ENCODE measurements at regions not wholly inside any gene's neighbourhood (a gene's known extent, or its start where the extent isn't known, plus 50 kb on each side); places are given as distances from the start of the nearest gene placed in this dataset.

DNA sequence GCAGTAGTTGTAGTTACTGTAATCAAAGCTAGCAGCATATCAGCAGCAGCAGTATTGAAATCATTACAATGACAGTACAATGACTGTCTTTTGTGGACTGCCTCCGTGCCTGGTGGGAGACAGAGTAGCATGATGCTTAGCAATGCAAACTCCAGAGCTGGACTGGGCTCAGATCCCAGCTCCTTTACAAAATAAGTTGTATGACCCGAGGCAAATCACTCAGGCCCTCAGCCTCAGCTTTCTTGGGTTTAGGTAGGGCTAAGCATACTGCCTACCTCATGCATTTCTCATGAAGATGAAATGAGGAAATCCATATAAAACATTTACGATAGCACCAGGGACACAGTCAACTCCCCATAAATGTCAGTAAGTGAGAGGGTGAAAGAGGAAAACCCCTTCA, 170.7 kb downstream of the TTC32 start:
- TF ChIP-seq, protein P1, sequence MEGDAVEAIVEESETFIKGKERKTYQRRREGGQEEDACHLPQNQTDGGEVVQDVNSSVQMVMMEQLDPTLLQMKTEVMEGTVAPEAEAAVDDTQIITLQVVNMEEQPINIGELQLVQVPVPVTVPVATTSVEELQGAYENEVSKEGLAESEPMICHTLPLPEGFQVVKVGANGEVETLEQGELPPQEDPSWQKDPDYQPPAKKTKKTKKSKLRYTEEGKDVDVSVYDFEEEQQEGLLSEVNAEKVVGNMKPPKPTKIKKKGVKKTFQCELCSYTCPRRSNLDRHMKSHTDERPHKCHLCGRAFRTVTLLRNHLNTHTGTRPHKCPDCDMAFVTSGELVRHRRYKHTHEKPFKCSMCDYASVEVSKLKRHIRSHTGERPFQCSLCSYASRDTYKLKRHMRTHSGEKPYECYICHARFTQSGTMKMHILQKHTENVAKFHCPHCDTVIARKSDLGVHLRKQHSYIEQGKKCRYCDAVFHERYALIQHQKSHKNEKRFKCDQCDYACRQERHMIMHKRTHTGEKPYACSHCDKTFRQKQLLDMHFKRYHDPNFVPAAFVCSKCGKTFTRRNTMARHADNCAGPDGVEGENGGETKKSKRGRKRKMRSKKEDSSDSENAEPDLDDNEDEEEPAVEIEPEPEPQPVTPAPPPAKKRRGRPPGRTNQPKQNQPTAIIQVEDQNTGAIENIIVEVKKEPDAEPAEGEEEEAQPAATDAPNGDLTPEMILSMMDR (conservative IDR thresholded peaks at IDR 0.05; ENCODE audit: low read depth, low read length): no peak
- no peak for DNase-seq (ENCODE audit: low read depth)
- H3K4me3 ChIP-seq (ENCODE audit: low read length): no peak overlapping the region

DNA sequence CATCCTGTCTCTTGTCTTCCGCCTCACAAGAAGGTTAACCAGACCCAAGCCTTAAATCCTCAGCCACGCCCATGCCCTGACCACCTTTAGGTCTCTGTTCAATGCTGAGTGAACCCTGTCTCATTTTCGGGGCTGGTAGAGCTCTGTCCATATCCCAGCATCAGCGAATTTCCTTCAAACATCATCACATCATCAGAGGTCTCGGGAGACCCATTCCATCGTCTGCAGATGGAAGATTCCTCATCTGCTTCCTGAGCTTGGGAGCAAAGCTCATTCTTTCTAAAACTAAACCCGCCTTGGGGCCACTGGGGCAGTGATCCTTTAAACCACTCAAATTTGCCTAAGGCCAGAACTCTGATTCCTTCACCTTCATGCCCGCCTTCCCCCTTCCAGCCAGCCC, 173.7 kb downstream of the TTC32 start:
- TF ChIP-seq, protein P1 (conservative IDR thresholded peaks at IDR 0.05; ENCODE audit: low read depth, low read length): no peak
- DNase-seq (ENCODE audit: low read depth): no peak
- H3K4me3 ChIP-seq (ENCODE audit: low read length): no peak overlapping the region

DNA sequence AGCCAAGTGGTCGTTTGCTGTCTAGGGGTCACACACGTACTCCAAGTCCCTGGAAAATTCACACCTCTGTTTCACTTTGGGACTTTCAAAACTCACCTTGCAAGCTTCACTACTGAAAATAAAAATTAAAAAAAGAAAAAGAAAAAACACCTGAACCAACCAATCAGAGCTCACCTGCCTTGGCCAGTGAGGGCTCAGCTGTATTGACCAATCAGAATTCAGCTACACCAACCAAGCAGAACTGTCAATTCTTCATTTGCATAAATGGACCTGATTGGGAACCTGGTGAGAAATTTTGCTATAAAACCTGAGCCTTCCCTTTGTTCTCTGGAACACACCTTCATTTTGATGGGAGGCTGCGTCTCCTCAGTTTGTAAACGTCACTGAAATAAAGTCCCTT, 176.4 kb downstream of the TTC32 start:
- TF ChIP-seq, protein P1 (conservative IDR thresholded peaks at IDR 0.05; ENCODE audit: low read depth, low read length): no peak
- no peak for DNase-seq (ENCODE audit: low read depth)
- no peak overlapping the region for H3K4me3 ChIP-seq (ENCODE audit: low read length)

DNA sequence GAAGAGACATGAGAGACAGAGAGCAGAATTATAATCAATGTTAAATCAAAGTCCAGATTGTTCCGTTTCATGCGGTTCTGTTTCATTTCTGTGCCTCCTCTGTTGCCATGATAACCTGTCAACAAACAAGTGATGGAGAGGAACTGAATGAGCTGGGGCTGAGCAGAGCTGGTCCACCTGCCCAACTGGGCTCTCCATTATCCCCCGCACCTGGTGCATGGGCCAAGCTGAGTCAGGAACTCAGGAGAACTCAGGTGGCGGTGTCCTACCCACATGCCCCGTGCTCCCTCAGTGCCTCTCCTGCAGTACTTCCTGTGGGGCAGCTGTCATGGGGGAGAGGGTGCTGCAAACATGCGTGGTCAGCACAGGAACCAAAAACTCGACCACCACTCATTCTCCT, 178.8 kb downstream of the TTC32 start:
- DNase-seq (ENCODE audit: low read depth): no peak
- TF ChIP-seq, protein P1 (conservative IDR thresholded peaks at IDR 0.05; ENCODE audit: low read depth, low read length): no peak
- H3K4me3 ChIP-seq (ENCODE audit: low read length): no peak overlapping the region

DNA sequence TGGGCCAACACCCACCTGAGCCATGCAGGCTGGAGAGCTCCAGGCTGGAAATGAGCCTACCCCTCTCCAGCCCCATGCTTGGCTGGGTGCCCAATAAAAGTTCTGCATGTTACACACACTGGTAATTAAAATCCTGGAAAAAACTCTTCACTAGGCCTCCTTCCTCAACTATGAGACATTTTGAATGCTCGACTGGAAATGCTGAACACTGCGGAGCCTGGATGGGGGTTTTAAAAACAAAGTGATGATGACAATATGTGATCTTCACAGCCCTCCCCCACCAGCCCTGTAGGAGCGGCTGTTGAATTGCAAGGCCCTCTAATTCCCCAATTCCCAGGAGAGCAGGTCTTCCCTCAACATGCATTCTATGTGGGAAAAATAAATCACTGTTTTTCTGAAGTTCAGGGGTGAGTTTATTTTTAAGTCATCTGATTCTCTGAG, 179.2 kb downstream of the TTC32 start:
- H3K4me3 ChIP-seq (ENCODE audit: low read length): no peak overlapping the region
- no peak for DNase-seq (ENCODE audit: low read depth)
- TF ChIP-seq, protein P1 (conservative IDR thresholded peaks at IDR 0.05; ENCODE audit: low read depth, low read length): no peak

DNA sequence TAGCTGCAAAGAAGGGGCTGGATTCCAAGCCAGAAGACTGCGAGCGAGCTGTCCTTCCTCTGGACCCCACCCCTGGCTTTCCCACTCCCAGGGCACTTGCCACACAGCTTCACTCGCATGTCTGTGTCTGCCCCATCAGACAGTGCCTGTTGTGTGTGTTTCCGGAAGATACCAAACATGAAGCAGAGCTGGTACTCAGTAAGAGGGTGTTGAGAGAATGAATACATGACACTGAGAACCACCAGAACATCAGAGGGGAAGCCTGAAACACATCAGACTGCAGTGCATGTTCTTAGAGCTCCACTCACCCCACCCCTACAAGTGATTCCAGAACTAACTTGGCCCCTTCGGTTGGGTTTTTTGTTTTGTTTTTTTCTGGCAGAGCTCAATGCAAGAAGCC, 181.5 kb downstream of the TTC32 start:
- DNase-seq (ENCODE audit: low read depth): no peak
- TF ChIP-seq, protein P1 (conservative IDR thresholded peaks at IDR 0.05; ENCODE audit: low read depth, low read length): no peak
- H3K4me3 ChIP-seq (ENCODE audit: low read length): no peak overlapping the region

DNA sequence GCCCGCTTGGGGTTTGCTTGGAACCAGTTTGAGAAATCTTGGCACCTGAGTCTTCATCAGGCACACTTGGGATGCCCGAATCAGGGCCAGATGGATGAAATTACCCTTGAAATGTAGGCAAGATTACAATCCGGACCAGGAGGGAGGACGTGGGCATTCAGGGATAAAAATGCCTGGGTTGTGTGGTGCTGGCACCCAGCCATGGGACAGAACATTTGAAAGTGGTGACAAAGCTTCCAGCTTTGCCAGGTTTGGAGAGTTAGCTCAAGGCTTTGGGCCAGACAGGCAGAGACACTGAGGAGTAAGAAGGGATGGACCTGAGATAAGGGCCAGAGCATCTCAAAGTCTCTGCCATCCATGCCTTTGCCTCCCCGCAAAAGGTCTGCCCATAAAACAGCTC, 182.2 kb downstream of the TTC32 start:
- DNase-seq (ENCODE audit: low read depth): no peak
- H3K4me3 ChIP-seq (ENCODE audit: low read length): no peak overlapping the region
- TF ChIP-seq, protein P1 (conservative IDR thresholded peaks at IDR 0.05; ENCODE audit: low read depth, low read length): no peak

Data from retinal pigment epithelial cell (primary cell).